MG63 (cell line): ENCODE measurements at regions not wholly inside any gene's neighbourhood (a gene's known extent, or its start where the extent isn't known, plus 50 kb on each side); places are given as distances from the start of the nearest gene placed in this dataset.
A peak's percentile ranks its signal among the peaks of the same experiment; 100 is the strongest.

ENCODE experiments used
- DNase-seq: peaks from one replicate; pipeline ENCODE4 v3.0.0-alpha.2; 2020
- H3K27me3 ChIP-seq: fragments of 250-450 bp; sonication (Bioruptor Pico); 2 replicates; pipeline ENCODE4 v1.5.1; 2020; ENCODE audit warnings: mild to moderate bottlenecking, moderate library complexity
- H3K36me3 ChIP-seq: fragments of 250-450 bp; sonication (Bioruptor Pico); 2 replicates; pipeline ENCODE4 v1.5.1; 2020; ENCODE audit warnings: mild to moderate bottlenecking, moderate library complexity
- H3K4me3 ChIP-seq: fragments of 250-450 bp; sonication (Bioruptor Pico); 2 replicates; pipeline ENCODE4 v1.5.1; 2020; ENCODE audit warnings: mild to moderate bottlenecking, moderate library complexity
- H3K9me3 ChIP-seq: fragments of 250-450 bp; sonication (Bioruptor Pico); 2 replicates; pipeline ENCODE4 v1.5.1; 2020; ENCODE audit warnings: mild to moderate bottlenecking, moderate library complexity

GRCh38 chr1:29793653-29794348 lies 557.5 kb downstream of the PTPRU start:
- Histone ChIP-seq H3K9me3 (no peaks in the 10 kb centered on the region), H3K36me3 (no peaks in the 10 kb centered on the region), H3K4me3 (no peak overlapping the region), H3K27me3 (no peaks in the 10 kb centered on the region)
- DNase-seq: no peak

- no peaks in the 10 kb centered on the region for H3K36me3 ChIP-seq
- no peak overlapping the region for H3K4me3 ChIP-seq
- H3K9me3 ChIP-seq: no peaks in the 10 kb centered on the region
- peak; percentile 63 for DNase-seq
- no peaks in the 10 kb centered on the region for H3K27me3 ChIP-seq
Measured at GRCh38 chr1:29793101-29793546, 556.8 kb downstream of the PTPRU start.

- no peak overlapping the region for H3K4me3 ChIP-seq
- no peaks in the 10 kb centered on the region for H3K27me3 ChIP-seq
- H3K36me3 ChIP-seq: no peaks in the 10 kb centered on the region
- no peak for DNase-seq
- no peaks in the 10 kb centered on the region for H3K9me3 ChIP-seq
Measured at GRCh38 chr1:29789910-29790247, 553.6 kb downstream of the PTPRU start.

- DNase-seq: no peak
Measured at GRCh38 chr1:29789221-29789909, 553.0 kb downstream of the PTPRU start.

GRCh38 chr1:29786791-29787732 lies 550.7 kb downstream of the PTPRU start:
- Histone ChIP-seq H3K4me3 (no peak overlapping the region), H3K9me3 (no peaks in the 10 kb centered on the region), H3K36me3 (no peaks in the 10 kb centered on the region), H3K27me3 (peaks cover under 1% of the 10 kb centered on the region; the same call in 1 of the 2 replicates)
- no peak for DNase-seq

More at GRCh38 chr1:29789221-29789909, 553.0 kb downstream of the PTPRU start:
- H3K9me3 ChIP-seq: no peaks in the 10 kb centered on the region
- no peaks in the 10 kb centered on the region for H3K36me3 ChIP-seq
- no peaks in the 10 kb centered on the region for H3K27me3 ChIP-seq
- H3K4me3 ChIP-seq: no peak overlapping the region

GRCh38 chr1:29786195-29786594 lies 549.9 kb downstream of the PTPRU start:
- no peak for DNase-seq
- H3K36me3 ChIP-seq: no peaks in the 10 kb centered on the region
- peaks cover 9% of the 10 kb centered on the region for H3K27me3 ChIP-seq
- H3K9me3 ChIP-seq: no peaks in the 10 kb centered on the region
- no peak overlapping the region for H3K4me3 ChIP-seq

GRCh38 chr1:29785554-29785953 lies 549.2 kb downstream of the PTPRU start:
- no peaks in the 10 kb centered on the region for H3K36me3 ChIP-seq
- no peak overlapping the region for H3K4me3 ChIP-seq
- H3K27me3 ChIP-seq: peaks cover 16% of the 10 kb centered on the region
- no peak for DNase-seq
- H3K9me3 ChIP-seq: no peaks in the 10 kb centered on the region

GRCh38 chr1:29785137-29785527 lies 548.8 kb downstream of the PTPRU start:
- Histone ChIP-seq H3K9me3 (no peaks in the 10 kb centered on the region), H3K27me3 (peaks cover 19% of the 10 kb centered on the region), H3K4me3 (no peak overlapping the region), H3K36me3 (no peaks in the 10 kb centered on the region)
- no peak for DNase-seq

- H3K4me3 ChIP-seq: no peak overlapping the region
- no peak for DNase-seq
- H3K27me3 ChIP-seq: peaks cover 20% of the 10 kb centered on the region
- no peaks in the 10 kb centered on the region for H3K9me3 ChIP-seq
- no peaks in the 10 kb centered on the region for H3K36me3 ChIP-seq
Measured at GRCh38 chr1:29784276-29785136, 548.2 kb downstream of the PTPRU start.

GRCh38 chr1:29783508-29784275 lies 547.4 kb downstream of the PTPRU start:
- DNase-seq: no peak
- Histone ChIP-seq H3K27me3 (peaks cover 22% of the 10 kb centered on the region), H3K36me3 (no peaks in the 10 kb centered on the region), H3K9me3 (no peaks in the 10 kb centered on the region), H3K4me3 (no peak overlapping the region)

- no peak for DNase-seq
- no peak overlapping the region for H3K4me3 ChIP-seq
- no peaks in the 10 kb centered on the region for H3K36me3 ChIP-seq
- H3K9me3 ChIP-seq: no peaks in the 10 kb centered on the region
- peaks cover 22% of the 10 kb centered on the region for H3K27me3 ChIP-seq
Measured at GRCh38 chr1:29782846-29783507, 546.7 kb downstream of the PTPRU start.

- no peaks in the 10 kb centered on the region for H3K9me3 ChIP-seq
- peaks cover 22% of the 10 kb centered on the region for H3K27me3 ChIP-seq
- no peak for DNase-seq
- no peak overlapping the region for H3K4me3 ChIP-seq
- no peaks in the 10 kb centered on the region for H3K36me3 ChIP-seq
Measured at GRCh38 chr1:29779146-29779545, 542.8 kb downstream of the PTPRU start.

GRCh38 chr1:29777522-29777921 lies 541.2 kb downstream of the PTPRU start:
- Histone ChIP-seq H3K4me3 (no peak overlapping the region), H3K27me3 (peaks cover 22% of the 10 kb centered on the region), H3K36me3 (no peaks in the 10 kb centered on the region), H3K9me3 (no peaks in the 10 kb centered on the region)
- no peak for DNase-seq

GRCh38 chr1:29774355-29774754 lies 538.0 kb downstream of the PTPRU start:
- no peak for DNase-seq
- H3K36me3 ChIP-seq: no peaks in the 10 kb centered on the region
- 0 out of 2 replicates have a peak, but pooled peaks cover under 1% of the 10 kb centered on the region for H3K27me3 ChIP-seq
- no peaks in the 10 kb centered on the region for H3K9me3 ChIP-seq
- H3K4me3 ChIP-seq: no peak overlapping the region

- Histone ChIP-seq H3K4me3 (no peak overlapping the region), H3K27me3 (no peaks in the 10 kb centered on the region; the same call in 1 of the 2 replicates), H3K36me3 (no peaks in the 10 kb centered on the region), H3K9me3 (no peaks in the 10 kb centered on the region)
- no peak for DNase-seq
Measured at GRCh38 chr1:29772584-29773100, 536.3 kb downstream of the PTPRU start.
